Amygdala (tissue), 56 donors: ENCODE measurements at regions not wholly inside any gene's neighbourhood (a gene's known extent, or its start where the extent isn't known, plus 50 kb on each side); places are given as distances from the start of the nearest gene placed in this dataset.
"Not testable (repeated sequence)": the region's sequence is repeated elsewhere in the genome, so short reads cannot be mapped to it uniquely, and the experiment has no call there.

ENCODE experiments used
- DNase-seq, 56 donors: peaks; one replicate each; lab custom pipeline; 2025; lab: John Stamatoyannopoulos, UW

- DNase-seq = no peak
Measured at GRCh38 chr3:74165211-74165610, 449.2 kb downstream of the CNTN3 start.

GRCh38 chr3:74149466-74149865 lies 465.0 kb downstream of the CNTN3 start:
- DNase-seq = no peak

- no peak for DNase-seq
Measured at GRCh38 chr3:74145277-74145676, 469.2 kb downstream of the CNTN3 start.

GRCh38 chr3:74139648-74140047 lies 474.8 kb downstream of the CNTN3 start:
- DNase-seq = no peak

GRCh38 chr3:74137790-74138189 lies 476.7 kb downstream of the CNTN3 start:
- no peak for DNase-seq

GRCh38 chr3:74135808-74136207 lies 478.7 kb downstream of the CNTN3 start:
- no peak for DNase-seq

GRCh38 chr3:74134831-74135230 lies 479.6 kb downstream of the CNTN3 start:
- DNase-seq = no peak

- not testable (repeated sequence) for DNase-seq
Measured at GRCh38 chr3:74131546-74132328, 482.7 kb downstream of the CNTN3 start.

- DNase-seq = no peak
Measured at GRCh38 chr3:74129611-74130010, 484.8 kb downstream of the CNTN3 start.

GRCh38 chr3:74129056-74129455 lies 485.4 kb downstream of the CNTN3 start:
- no peak for DNase-seq

- no peak for DNase-seq
Measured at GRCh38 chr3:74127256-74127655, 487.2 kb downstream of the CNTN3 start.

GRCh38 chr3:74124782-74125181 lies 489.7 kb downstream of the CNTN3 start:
- DNase-seq = no peak

- no peak for DNase-seq
Measured at GRCh38 chr3:74122281-74122680, 492.2 kb downstream of the CNTN3 start.

GRCh38 chr3:74121761-74122160 lies 492.7 kb downstream of the CNTN3 start:
- DNase-seq = no peak

GRCh38 chr3:74119221-74119620 lies 494.5 kb upstream of the PDZRN3 start:
- no peak for DNase-seq

- no peak for DNase-seq
Measured at GRCh38 chr3:74115906-74116305, 491.2 kb upstream of the PDZRN3 start.

- no peak for DNase-seq
Measured at GRCh38 chr3:74107451-74107850, 482.7 kb upstream of the PDZRN3 start.

- no peak for DNase-seq
Measured at GRCh38 chr3:74106925-74107324, 482.2 kb upstream of the PDZRN3 start.

- DNase-seq = no peak
Measured at GRCh38 chr3:74091204-74091603, 466.5 kb upstream of the PDZRN3 start.

- no peak for DNase-seq
Measured at GRCh38 chr3:74089814-74090213, 465.1 kb upstream of the PDZRN3 start.

GRCh38 chr3:74080056-74080461 lies 455.3 kb upstream of the PDZRN3 start:
- no peak for DNase-seq

GRCh38 chr3:74075241-74075640 lies 450.5 kb upstream of the PDZRN3 start:
- DNase-seq = no peak

- DNase-seq = no peak
Measured at GRCh38 chr3:74074700-74075099, 450.0 kb upstream of the PDZRN3 start.
